ENCODE measurements at regions not wholly inside any gene's neighbourhood (a gene's known extent, or its start where the extent isn't known, plus 50 kb on each side); places are given as distances from the start of the nearest gene placed in this dataset.

DNA sequence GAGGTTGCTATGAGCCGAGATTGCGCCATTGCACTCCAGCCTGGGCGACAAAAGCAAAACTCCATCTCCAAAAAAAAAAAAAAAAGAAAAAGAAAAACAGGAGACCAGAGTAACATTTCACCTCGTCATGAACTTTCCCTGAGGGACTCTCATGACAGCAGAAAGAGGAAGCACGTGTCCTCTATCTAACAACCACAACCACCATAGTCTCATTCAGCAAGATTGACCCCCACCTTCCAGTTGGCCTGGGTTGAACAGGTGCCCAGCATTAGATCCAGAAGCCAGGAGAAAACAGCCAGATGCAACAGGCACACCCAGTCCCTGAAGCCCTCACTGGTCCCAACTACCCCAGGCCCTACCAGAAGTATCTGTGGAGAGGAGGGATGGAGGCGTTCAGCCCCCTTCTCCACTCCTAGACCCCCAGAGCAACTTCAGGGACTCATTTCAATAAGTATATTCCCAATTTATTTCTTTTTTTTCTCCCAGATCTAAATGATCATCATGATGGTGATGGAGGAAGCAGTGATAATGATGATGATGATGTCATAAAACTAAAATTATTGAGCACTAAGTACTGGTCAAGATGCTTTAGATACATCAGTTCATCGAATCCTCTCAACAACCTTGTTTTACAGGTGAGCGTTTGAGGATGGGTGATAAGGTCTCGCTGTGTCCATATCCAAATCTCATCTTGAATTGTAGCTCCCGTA, 235.0 kb downstream of the EFCAB11 start:
- POLR2A ChIA-PET, result no interaction called here
- H3K4me2 ChIP-seq (ENCODE audit: control insufficient read depth, insufficient read depth), result no peak overlapping the region

DNA sequence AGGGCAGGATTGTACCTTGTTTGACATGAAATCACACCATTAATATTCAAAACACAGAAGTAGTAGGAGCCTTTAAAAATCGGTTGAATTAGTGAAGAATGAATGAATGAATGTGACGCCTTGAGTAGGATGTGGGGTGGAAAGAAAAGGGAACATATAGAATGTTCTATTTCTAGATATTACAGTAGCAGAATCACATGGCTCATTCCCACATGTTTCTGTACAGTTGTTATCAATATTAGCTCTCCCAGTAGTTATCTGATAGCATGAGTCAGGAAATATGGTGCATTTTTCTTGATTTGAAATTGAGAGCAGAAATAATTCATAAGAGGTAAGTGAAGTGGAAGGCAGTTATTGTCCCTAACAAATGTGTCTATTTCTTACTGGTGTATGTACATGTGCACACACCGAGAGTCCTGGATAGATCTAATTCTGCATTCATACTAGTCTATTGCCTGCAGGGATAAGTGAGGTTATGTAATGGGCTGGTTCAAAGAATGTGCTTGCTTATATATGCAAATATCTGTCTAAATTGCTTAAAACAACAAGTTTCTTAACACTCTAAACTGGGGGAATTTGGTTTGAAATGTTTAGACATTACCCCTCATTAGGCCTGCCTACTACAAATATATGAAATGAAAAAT, 245.4 kb downstream of the EFCAB11 start:
- ATAC-seq (no peak), FAIRE-seq (peak; percentile 44), DNase-seq (ENCODE audit: low read depth, low spot score) (no peak)
- H2AFZ ChIP-seq (ENCODE audit: control insufficient read depth, low read depth, low read length), result no peak overlapping the region
- no peak overlapping the region for H3K4me3 ChIP-seq
- no peaks in the 10 kb centered on the region; the same call in 2 of the 3 replicates for H3K9me3 ChIP-seq (replicated peaks; ENCODE audit: control insufficient read depth, insufficient read depth, low read length)
- no peaks in the 10 kb centered on the region for H3K36me3 ChIP-seq (ENCODE audit: control insufficient read depth in 2 of 2, insufficient read depth in 2 of 2, low read length in 1 of 2)
- intact Hi-C loops (cut with micrococcal nuclease; ENCODE audit: unreplicated experiment) (no loop called here), in situ Hi-C loops (cut with MboI) (no loop called here)
- ChIA-PET POLR2A (no interaction called here), RAD21 (ENCODE audit: unreplicated experiment) (no interaction called here), CTCF (no interaction called here), SMC1A (ENCODE audit: uncharacterized antibody, unreplicated experiment) (interaction anchor here (0.8 kb wide), 1 partner anchor 68 kb away, joined by 3 read pairs; no protein-coding TSS in a partner anchor)
- H3K9ac ChIP-seq (ENCODE audit: control insufficient read depth, insufficient read depth, low read length), result no peak overlapping the region
- H3K27me3 ChIP-seq (replicated peaks in 1 of 2; ENCODE audit: control insufficient read depth in 2 of 2, insufficient read depth in 2 of 2, low read length in 1 of 2), result no peaks in the 10 kb centered on the region
- H3K4me1 ChIP-seq (ENCODE audit: control insufficient read depth, insufficient read depth, low read length), result no peaks in the 10 kb centered on the region
- 61% methylated on average over 3 of the region's 3 CpGs for whole genome bisulfite sequencing (ENCODE audit: insufficient coverage, insufficient replicate concordance, low lambda C conversion rate, missing lambda C conversion rate)
- H4K20me1 ChIP-seq (ENCODE audit: control insufficient read depth, insufficient read depth), result no peaks in the 10 kb centered on the region
- no peak overlapping the region for H3K27ac ChIP-seq (ENCODE audit: control insufficient read depth, insufficient read depth)
- BruUV-seq (replicated peaks), result no TSS peak
- H3K4me2 ChIP-seq (ENCODE audit: control insufficient read depth, insufficient read depth), result no peak overlapping the region
- no peaks in the 10 kb centered on the region for H3K79me2 ChIP-seq (ENCODE audit: control insufficient read depth, insufficient read depth, low read length)
- TF ChIP-seq RELA (IDR thresholded peaks at IDR 0.05; ENCODE audit: borderline replicate concordance, partially characterized antibody), result no peak
- no peak for TF ChIP-seq ETV6 (conservative IDR thresholded peaks at IDR 0.05 in 1 of 2, IDR thresholded peaks at IDR 0.05 in 1 of 2; ENCODE audit: borderline replicate concordance in 1 of 2, low read depth in 1 of 2)
- no peak for TF ChIP-seq CHD4 (IDR thresholded peaks at IDR 0.05)
- TF ChIP-seq NFXL1 (IDR thresholded peaks at IDR 0.05; ENCODE audit: borderline replicate concordance), result no peak
- TF ChIP-seq SMC3 (IDR thresholded peaks at IDR 0.05; ENCODE audit: borderline replicate concordance, low read length), result no peak
- no peak for TF ChIP-seq KDM1A (IDR thresholded peaks at IDR 0.05; ENCODE audit: borderline replicate concordance)
- TF ChIP-seq IRF5 (IDR thresholded peaks at IDR 0.05; ENCODE audit: borderline replicate concordance), result no peak
- TF ChIP-seq RAD51 (IDR thresholded peaks at IDR 0.05), result no peak
- no peak for TF ChIP-seq MLLT1 (IDR thresholded peaks at IDR 0.05)

More for the DNA sequence above, 235.0 kb downstream of the EFCAB11 start:
- ChIA-PET CTCF (no interaction called here), RAD21 (ENCODE audit: unreplicated experiment) (no interaction called here), SMC1A (ENCODE audit: uncharacterized antibody, unreplicated experiment) (no interaction called here)
- H2AFZ ChIP-seq (ENCODE audit: control insufficient read depth, low read depth, low read length), result no peak overlapping the region
- TF ChIP-seq NFYA (IDR thresholded peaks at IDR 0.05; ENCODE audit: borderline replicate concordance, low read depth, low read length), result no peak
- TF ChIP-seq BHLHE40 (IDR thresholded peaks at IDR 0.05; ENCODE audit: borderline replicate concordance in 1 of 2, low read depth in 2 of 2, low read length in 1 of 2), result peak in 1 of 2 experiments; percentile 34; a peak in 1 of 4 replicates
- peak; percentile 66 for TF ChIP-seq RUNX3 (IDR thresholded peaks at IDR 0.05; ENCODE audit: low read length)
- no peak for TF ChIP-seq RAD21 (IDR thresholded peaks at IDR 0.05; ENCODE audit: insufficient read depth, low read depth, low read length)
- no peak for TF ChIP-seq KDM1A (IDR thresholded peaks at IDR 0.05; ENCODE audit: borderline replicate concordance)
- no peak for TF ChIP-seq EZH2 (IDR thresholded peaks at IDR 0.05; ENCODE audit: borderline replicate concordance, control insufficient read depth, low read depth, low read length)
- no peak for TF ChIP-seq ZBED1 (IDR thresholded peaks at IDR 0.05; ENCODE audit: borderline replicate concordance)
- TF ChIP-seq TCF12 (IDR thresholded peaks at IDR 0.05; ENCODE audit: low read depth, low read length), result 0 out of 2 replicates have a peak, but pooled peaks have one; percentile 37
- no peak for TF ChIP-seq TARDBP (IDR thresholded peaks at IDR 0.05; ENCODE audit: borderline replicate concordance)
- H3K27ac ChIP-seq (ENCODE audit: control insufficient read depth, insufficient read depth), result no peak overlapping the region
- peaks cover 24% of the 10 kb centered on the region for H3K4me1 ChIP-seq (ENCODE audit: control insufficient read depth, insufficient read depth, low read length)
- no peak for FAIRE-seq
- no peaks in the 10 kb centered on the region for H3K9me3 ChIP-seq (replicated peaks; ENCODE audit: control insufficient read depth, insufficient read depth, low read length)
- H3K9ac ChIP-seq (ENCODE audit: control insufficient read depth, insufficient read depth, low read length), result no peak overlapping the region
- in situ Hi-C loops (cut with MboI), result no loop called here
- 74% methylated on average over 7 of the region's 10 CpGs for WGBS (ENCODE audit: insufficient coverage, insufficient replicate concordance, low lambda C conversion rate, missing lambda C conversion rate)
- peak; percentile 70 for ATAC-seq
- H4K20me1 ChIP-seq (ENCODE audit: control insufficient read depth, insufficient read depth), result no peaks in the 10 kb centered on the region
- no peaks in the 10 kb centered on the region for H3K27me3 ChIP-seq (replicated peaks in 1 of 2; ENCODE audit: control insufficient read depth in 2 of 2, insufficient read depth in 2 of 2, low read length in 1 of 2)
- no TSS peak for BruUV-seq (replicated peaks)
- intact Hi-C loops (cut with micrococcal nuclease; ENCODE audit: unreplicated experiment), result no loop called here
- no peak for DNase-seq (ENCODE audit: low read depth, low spot score)
- H3K36me3 ChIP-seq (ENCODE audit: control insufficient read depth in 2 of 2, insufficient read depth in 2 of 2, low read length in 1 of 2), result no peaks in the 10 kb centered on the region
- no peak overlapping the region for H3K4me3 ChIP-seq
- H3K79me2 ChIP-seq (ENCODE audit: control insufficient read depth, insufficient read depth, low read length), result no peaks in the 10 kb centered on the region

All from GM12878 (cell line).